Esophagus muscularis mucosa (tissue), 4 donors: ENCODE measurements at regions not wholly inside any gene's neighbourhood (a gene's known extent, or its start where the extent isn't known, plus 50 kb on each side); places are given as distances from the start of the nearest gene placed in this dataset.

Experiments used
- DNase-seq: peaks from one replicate; pipeline ENCODE4 v3.0.0-alpha.2; 2017; ENCODE audit errors: extremely low spot score
- H3K27ac ChIP-seq, 4 donors: fragments of 200-600 bp; sonication (generic); replicated peaks in 1 of 4; 1 replicate in 3 of 4; 2 replicates in 1 of 4; pipeline ENCODE4 v1.5.1; 2016 to 2019; ENCODE audit warnings: mild to moderate bottlenecking in 1 of 4
- H3K27me3 ChIP-seq, 4 donors: fragments of 200-600 bp; sonication (generic); one replicate each; pipeline versions ENCODE4 v1.5.1 to v1.6.0; 2016 to 2019
- H3K36me3 ChIP-seq, 4 donors: fragments of 200-600 bp; sonication (generic); one replicate each; pipeline ENCODE4 v1.5.1; 2016 to 2019
- H3K4me1 ChIP-seq, 4 donors: fragments of 200-600 bp; sonication (generic); one replicate each; pipeline ENCODE4 v1.5.1; 2016 to 2019
- H3K4me3 ChIP-seq, 4 donors: fragments of 200-600 bp; sonication (generic); 1 replicate in 2 of 4; 2 replicates in 2 of 4; pipeline ENCODE4 v1.5.1; 2016 to 2019; ENCODE audit warnings: mild to moderate bottlenecking in 4 of 4, moderate library complexity in 1 of 4
- H3K9me3 ChIP-seq, 4 donors: fragments of 200-600 bp; sonication (generic); 1 replicate in 3 of 4; 2 replicates in 1 of 4; pipeline ENCODE4 v1.5.1; 2016 to 2019
- EP300 ChIP-seq: sonication (generic); formaldehyde crosslinking; IDR thresholded peaks from one replicate; pipeline ENCODE4 v1.6.1; 2017; ENCODE audit warnings: antibody characterized with exemption
- POLR2A ChIP-seq: fragments of 450-650 bp; IDR thresholded peaks from one replicate; pipeline ENCODE4 v1.6.1; 2017; ENCODE audit warnings: antibody characterized with exemption, moderate library complexity, mild to moderate bottlenecking, low read depth
- POLR2AphosphoS5 ChIP-seq, 2 donors: sonication (generic); formaldehyde crosslinking; IDR thresholded peaks; one replicate each; pipeline ENCODE4 v1.6.1; 2017; ENCODE audit warnings: antibody characterized with exemption in 2 of 2
- WGBS: methylation state at CpG from one replicate; pipeline ENCODE4 v1.1.5; 2018; 5-methylcytosine and 5-hydroxymethylcytosine counted together
- intact Hi-C: fragments of 100-400 bp; cut with DNase I; formaldehyde crosslinking; loops from one replicate; pipeline ENCODE4 v1.15.1; 2023
- TF ChIP-seq, protein P1 (sequence below), 3 experiments: fragments of 200-600 bp in 2 of 3; fragments of 450-650 bp in 1 of 3; sonication (generic) in 2 of 3; IDR thresholded peaks; one replicate each; pipeline ENCODE4 v1.5.1; 2017 to 2019; ENCODE audit warnings: antibody characterized with exemption in 3 of 3, mild to moderate bottlenecking in 2 of 3, moderate library complexity in 1 of 3

DNA sequence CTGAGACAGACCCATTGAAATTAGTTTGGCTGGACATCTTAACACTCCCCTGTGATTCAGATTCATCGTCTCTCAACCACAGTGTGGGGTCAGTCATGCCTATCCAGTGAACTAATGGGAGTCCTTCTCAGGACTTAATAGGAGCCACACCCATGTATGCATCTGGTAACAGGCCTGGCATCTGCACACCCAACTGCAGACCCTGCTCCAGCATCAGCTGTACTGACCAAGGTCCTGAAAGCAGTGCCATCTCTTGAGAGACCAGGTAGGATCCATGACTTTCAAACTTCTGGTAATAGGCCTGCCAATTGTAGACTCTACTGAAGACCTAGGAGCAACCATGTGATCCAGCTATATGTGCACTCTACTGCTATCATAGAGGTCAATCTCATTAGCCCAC is 363.6 kb upstream of the POU3F2 start:
- H3K27ac ChIP-seq, result no peak overlapping the region
- DNase-seq, result no peak
- intact Hi-C loops, result no loop called here

DNA sequence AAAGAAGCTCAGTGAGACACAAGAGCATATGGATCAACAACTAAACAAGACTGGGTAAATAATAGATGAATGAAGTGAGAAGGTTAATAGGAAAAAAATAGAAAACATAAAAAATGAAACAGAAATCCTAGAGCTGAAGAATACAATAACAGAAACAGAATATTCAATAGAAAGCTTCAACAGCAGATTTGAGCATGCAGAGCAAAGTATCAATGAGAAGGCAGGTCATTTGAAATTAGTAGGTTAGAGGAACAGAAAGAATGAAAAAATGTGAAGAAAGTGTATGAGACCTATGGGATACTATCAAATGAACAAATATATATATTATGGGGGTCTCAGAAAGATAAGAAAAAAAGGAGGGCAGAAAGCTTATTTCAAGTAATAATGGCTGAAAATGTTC is 362.9 kb upstream of the POU3F2 start:
- intact Hi-C loops, result no loop called here
- peaks cover 0 to 7% (median 0%) of the 10 kb centered on the region in 4 donors for H3K9me3 ChIP-seq
- TF ChIP-seq, protein P1, sequence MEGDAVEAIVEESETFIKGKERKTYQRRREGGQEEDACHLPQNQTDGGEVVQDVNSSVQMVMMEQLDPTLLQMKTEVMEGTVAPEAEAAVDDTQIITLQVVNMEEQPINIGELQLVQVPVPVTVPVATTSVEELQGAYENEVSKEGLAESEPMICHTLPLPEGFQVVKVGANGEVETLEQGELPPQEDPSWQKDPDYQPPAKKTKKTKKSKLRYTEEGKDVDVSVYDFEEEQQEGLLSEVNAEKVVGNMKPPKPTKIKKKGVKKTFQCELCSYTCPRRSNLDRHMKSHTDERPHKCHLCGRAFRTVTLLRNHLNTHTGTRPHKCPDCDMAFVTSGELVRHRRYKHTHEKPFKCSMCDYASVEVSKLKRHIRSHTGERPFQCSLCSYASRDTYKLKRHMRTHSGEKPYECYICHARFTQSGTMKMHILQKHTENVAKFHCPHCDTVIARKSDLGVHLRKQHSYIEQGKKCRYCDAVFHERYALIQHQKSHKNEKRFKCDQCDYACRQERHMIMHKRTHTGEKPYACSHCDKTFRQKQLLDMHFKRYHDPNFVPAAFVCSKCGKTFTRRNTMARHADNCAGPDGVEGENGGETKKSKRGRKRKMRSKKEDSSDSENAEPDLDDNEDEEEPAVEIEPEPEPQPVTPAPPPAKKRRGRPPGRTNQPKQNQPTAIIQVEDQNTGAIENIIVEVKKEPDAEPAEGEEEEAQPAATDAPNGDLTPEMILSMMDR (IDR thresholded peaks at IDR 0.05), result no peak
- TF ChIP-seq EP300 (no peak), POLR2A (no peak), POLR2AphosphoS5 (IDR thresholded peaks at IDR 0.05) (no peak)

More for the DNA sequence above, 363.6 kb upstream of the POU3F2 start:
- no peaks in the 10 kb centered on the region for H3K36me3 ChIP-seq
- 91% methylated on average over 1 of the region's 1 CpG for WGBS
- no peak for TF ChIP-seq EP300
- TF ChIP-seq, protein P1 (IDR thresholded peaks at IDR 0.05), result no peak
- no peak for TF ChIP-seq POLR2AphosphoS5 (IDR thresholded peaks at IDR 0.05)
- TF ChIP-seq POLR2A, result no peak
- no peaks in the 10 kb centered on the region for H3K27me3 ChIP-seq
- H3K4me3 ChIP-seq, result no peak overlapping the region
- peaks cover 0 to 7% (median 0%) of the 10 kb centered on the region in 4 donors for H3K9me3 ChIP-seq
- H3K4me1 ChIP-seq, result no peaks in the 10 kb centered on the region

DNA sequence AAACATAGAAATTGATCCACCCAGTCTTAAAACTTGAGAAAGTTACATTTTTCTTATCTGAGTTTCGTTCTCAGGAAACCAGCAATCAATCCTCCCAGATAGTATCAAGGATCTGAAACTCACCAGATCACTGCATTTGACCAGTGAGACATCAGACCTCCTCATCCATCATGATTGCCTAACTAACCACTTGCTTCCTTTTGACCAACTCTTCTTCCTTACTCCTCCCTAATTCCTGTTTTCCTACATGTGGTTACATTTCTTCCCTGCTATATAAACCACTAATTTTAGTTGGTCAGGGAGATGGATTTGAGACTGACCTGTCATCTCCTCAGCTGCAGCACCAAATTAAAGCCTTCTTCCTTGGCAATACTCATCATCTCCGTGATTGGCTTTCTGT is 357.1 kb upstream of the POU3F2 start:
- H3K4me1 ChIP-seq, result no peaks in the 10 kb centered on the region
- H3K9me3 ChIP-seq, result no peaks in the 10 kb centered on the region
- no peaks in the 10 kb centered on the region for H3K27me3 ChIP-seq
- no peak overlapping the region for H3K27ac ChIP-seq
- TF ChIP-seq EP300 (no peak), POLR2AphosphoS5 (IDR thresholded peaks at IDR 0.05) (no peak), POLR2A (no peak)
- TF ChIP-seq, protein P1 (IDR thresholded peaks at IDR 0.05), result no peak
- H3K4me3 ChIP-seq, result no peak overlapping the region
- no peak for DNase-seq
- intact Hi-C loops, result no loop called here
- H3K36me3 ChIP-seq, result no peaks in the 10 kb centered on the region
- WGBS, result 54% methylated on average over 2 of the region's 2 CpGs

More for the DNA sequence above, 362.9 kb upstream of the POU3F2 start:
- Histone ChIP-seq H3K4me1 (no peaks in the 10 kb centered on the region), H3K4me3 (no peak overlapping the region), H3K36me3 (no peaks in the 10 kb centered on the region), H3K27ac (no peak overlapping the region), H3K27me3 (no peaks in the 10 kb centered on the region)
- no peak for DNase-seq

DNA sequence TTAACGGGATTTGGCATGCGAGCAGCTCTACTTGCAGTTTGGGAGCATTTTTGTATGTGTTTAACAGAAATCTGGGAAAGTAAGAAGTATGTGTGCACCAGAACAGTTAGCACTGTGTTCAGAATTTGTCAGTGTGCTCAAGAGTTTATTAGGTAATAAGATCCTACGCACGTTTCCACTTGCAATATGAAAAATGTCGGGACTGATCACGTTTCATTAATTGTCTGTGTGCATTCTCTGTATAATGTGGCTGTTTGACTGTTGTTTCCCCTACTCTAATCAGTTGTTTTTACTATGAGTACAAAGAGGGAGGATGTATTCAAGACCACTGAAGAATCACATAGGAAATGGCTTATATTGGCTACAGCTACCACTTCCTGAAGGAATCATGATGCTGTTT is 349.7 kb upstream of the POU3F2 start:
- TF ChIP-seq EP300 (no peak), POLR2A (no peak), POLR2AphosphoS5 (IDR thresholded peaks at IDR 0.05) (no peak)
- TF ChIP-seq, protein P1 (IDR thresholded peaks at IDR 0.05), result no peak
- H3K4me3 ChIP-seq, result no peak overlapping the region
- no peak overlapping the region for H3K27ac ChIP-seq
- H3K9me3 ChIP-seq, result no peaks in the 10 kb centered on the region
- H3K27me3 ChIP-seq, result no peaks in the 10 kb centered on the region
- 64% methylated on average over 6 of the region's 6 CpGs for WGBS
- intact Hi-C loops, result no loop called here
- no peaks in the 10 kb centered on the region for H3K36me3 ChIP-seq
- DNase-seq, result no peak
- no peaks in the 10 kb centered on the region for H3K4me1 ChIP-seq

DNA sequence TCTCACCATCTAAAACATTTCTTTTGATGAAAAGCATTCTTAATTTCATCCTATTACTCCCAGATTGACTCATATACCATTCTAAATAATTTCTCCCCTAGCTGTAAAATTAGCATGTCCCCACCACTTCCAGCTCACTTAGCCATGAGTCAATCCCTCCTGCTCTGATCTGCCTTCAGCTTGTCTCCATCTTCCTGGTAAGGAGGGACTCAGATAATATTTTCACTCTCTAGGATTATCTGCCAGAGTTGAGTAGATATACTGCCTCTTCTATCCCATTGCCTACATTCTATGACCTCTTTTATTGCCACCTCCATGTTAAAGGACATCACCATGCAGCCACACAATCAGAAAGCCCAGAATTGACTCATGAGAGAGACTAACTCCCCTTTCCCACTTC is 348.8 kb upstream of the POU3F2 start:
- Histone ChIP-seq H3K36me3 (no peaks in the 10 kb centered on the region), H3K4me3 (no peak overlapping the region), H3K27me3 (no peaks in the 10 kb centered on the region), H3K27ac (no peak overlapping the region), H3K9me3 (no peaks in the 10 kb centered on the region), H3K4me1 (no peaks in the 10 kb centered on the region)
- intact Hi-C loops, result no loop called here
- TF ChIP-seq POLR2AphosphoS5 (IDR thresholded peaks at IDR 0.05) (no peak), EP300 (no peak), POLR2A (no peak)
- TF ChIP-seq, protein P1 (IDR thresholded peaks at IDR 0.05), result no peak
- no peak for DNase-seq
